Esophagus mucosa (tissue), 1 donor: ENCODE measurements at regions not wholly inside any gene's neighbourhood (a gene's known extent, or its start where the extent isn't known, plus 50 kb on each side); places are given as distances from the start of the nearest gene placed in this dataset.
"Not testable (repeated sequence)": the region's sequence is repeated elsewhere in the genome, so short reads cannot be mapped to it uniquely, and the experiment has no call there.

Experiments
- ATAC-seq: fragments of 200-7000 bp; cut with Tn5 transposase; one replicate; pipeline ENCODE4 v1.9.1; 2020
- donor health status: DM: yes; HTN: yes; CAD: no.

- no peak for ATAC-seq
These were observed 1010.8 kb upstream of the CELF4 start for GRCh38 chr18:38576349-38576748.

DNA sequence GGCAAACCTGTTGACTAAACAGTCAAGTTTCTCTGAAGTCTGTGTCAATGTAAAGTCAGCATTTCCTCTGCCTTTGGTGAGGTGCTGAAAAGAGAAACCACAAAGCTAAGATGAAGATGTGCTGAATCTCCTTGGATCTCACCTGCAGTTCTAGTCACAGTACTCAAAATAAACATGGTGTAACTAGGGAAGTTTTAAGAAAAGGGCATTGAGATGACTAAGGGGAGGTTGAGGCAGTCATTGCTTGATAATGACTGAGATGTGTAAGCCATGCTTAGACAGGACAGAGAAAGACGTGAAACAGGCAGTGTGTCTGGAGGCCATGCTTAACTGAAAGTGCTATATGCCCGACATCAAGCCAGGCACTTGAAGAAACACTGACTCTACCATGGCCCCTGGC lies 1010.0 kb upstream of the CELF4 start:
- ATAC-seq: no peak

DNA sequence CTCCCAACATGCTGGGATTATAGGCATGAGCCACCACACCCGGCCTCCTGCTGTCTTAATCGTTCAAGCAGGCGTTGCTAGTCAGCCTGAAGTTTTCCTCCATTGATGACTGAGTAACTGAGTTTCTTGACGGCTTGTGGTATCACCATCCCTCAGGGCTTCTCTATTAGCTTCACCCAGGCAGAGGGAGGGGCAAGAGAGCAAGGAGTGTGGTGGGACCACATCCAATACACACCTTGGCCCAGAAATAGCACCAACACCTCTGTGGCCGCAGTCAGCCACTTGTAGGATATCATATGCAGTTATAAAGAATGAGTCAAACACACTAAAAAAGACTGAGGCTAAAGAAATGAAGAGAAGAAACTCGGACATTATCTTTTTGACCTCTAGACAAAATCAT lies 1009.4 kb upstream of the CELF4 start:
- no peak for ATAC-seq

DNA sequence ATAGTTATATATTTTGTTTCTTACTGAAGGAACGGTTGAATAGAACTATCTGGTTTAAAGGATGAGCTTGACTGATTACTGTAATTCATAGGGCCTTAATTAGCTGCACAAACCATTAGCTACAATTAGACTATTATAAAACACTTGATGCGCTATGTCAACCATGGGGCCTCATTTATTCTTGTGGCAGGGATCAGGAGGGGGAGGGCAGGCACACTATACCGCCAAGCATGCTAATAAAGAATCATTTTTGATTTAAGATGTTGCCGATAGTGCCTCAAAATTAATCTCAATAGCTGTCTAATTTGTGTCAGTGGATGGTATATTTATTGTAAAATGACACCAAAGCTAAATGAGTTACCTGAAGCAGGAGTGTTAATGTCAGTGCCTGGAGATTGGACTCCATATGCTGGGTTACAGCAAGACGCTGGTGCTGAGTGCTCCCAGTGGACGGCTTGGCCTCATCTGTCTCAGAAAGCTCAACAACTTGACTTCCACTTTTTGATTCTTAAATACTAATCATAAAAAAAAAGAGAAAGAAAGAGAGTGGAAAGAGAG lies 1007.0 kb upstream of the CELF4 start:
- ATAC-seq: no peak

DNA sequence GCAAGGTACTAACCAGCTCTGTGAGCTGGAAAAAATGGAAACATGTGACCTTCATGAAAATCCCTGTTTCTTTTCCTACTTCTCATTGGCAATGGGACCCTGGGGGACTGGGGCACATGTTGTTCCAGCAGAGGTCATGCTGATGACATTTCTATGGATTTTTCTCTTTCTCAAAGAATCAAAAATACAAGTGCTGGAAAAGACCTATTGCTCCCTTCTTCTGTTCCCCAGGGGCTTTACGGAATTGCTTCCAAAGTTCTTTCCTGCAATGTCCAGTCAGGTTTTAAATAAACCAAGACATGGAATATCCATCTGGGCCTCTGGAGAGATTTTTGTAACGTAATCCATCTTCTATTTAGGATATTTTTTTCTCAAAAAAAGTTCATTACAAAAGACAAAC lies 1006.1 kb upstream of the CELF4 start:
- no peak for ATAC-seq

GRCh38 chr18:38565513-38565912 lies 999.9 kb upstream of the CELF4 start:
- ATAC-seq: no peak

DNA sequence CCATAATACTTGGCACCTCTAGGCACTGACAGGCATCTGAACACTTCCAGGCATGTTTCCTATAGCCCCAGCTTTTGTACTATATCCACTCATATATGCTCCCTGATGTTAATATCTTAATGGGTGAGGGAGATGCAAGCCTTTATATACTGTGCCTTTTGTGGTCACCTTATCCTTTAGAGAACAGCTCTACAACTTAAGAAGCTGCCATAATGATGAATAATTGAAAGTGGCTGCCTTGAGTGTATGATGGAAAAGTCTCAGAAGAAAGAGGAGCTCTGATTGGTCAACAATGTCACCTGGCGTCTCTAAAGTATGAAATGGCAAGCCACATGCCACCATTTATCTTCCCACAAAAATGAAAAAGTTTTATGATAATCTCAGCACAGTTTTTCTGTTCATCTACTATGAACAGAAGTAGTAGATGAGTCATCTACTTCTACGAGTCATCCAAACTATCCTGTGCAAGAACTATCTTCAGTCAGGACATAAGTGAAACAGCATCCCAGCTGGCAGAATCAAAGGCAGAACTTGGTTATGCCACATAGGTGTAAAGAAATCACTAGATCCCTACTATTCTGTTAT lies 997.9 kb upstream of the CELF4 start:
- ATAC-seq: peak; percentile 44

- no peak for ATAC-seq
These were observed 991.4 kb upstream of the CELF4 start for GRCh38 chr18:38557006-38557405.

GRCh38 chr18:38552732-38553321 lies 987.2 kb upstream of the CELF4 start:
- ATAC-seq: no peak

- peak; percentile 75 for ATAC-seq
These were observed 986.3 kb upstream of the CELF4 start for GRCh38 chr18:38551881-38552280.

- ATAC-seq: peak; percentile 72
These were observed 979.5 kb upstream of the CELF4 start for GRCh38 chr18:38545071-38545470.

GRCh38 chr18:38539856-38540255 lies 974.3 kb upstream of the CELF4 start:
- ATAC-seq: no peak

- ATAC-seq: no peak
These were observed 973.8 kb upstream of the CELF4 start for GRCh38 chr18:38539371-38539770.

DNA sequence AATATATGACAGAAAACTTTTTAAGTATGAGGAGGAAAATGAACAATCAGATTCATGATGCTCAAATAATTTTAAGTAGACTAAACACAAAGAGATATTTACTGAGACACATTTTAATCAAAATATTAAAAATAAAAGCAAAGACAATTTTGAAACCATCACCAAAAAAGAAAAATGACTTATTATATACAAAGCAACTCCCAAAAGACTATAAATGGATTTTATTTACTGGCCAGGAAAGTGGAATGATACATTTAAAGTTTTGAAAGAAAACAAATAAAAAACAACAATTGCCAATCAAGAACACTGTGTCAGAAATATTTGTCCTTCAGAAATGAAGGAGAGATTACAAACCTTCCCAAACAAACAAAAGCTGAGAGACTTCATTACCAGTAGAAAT lies 968.5 kb upstream of the CELF4 start:
- ATAC-seq: no peak

DNA sequence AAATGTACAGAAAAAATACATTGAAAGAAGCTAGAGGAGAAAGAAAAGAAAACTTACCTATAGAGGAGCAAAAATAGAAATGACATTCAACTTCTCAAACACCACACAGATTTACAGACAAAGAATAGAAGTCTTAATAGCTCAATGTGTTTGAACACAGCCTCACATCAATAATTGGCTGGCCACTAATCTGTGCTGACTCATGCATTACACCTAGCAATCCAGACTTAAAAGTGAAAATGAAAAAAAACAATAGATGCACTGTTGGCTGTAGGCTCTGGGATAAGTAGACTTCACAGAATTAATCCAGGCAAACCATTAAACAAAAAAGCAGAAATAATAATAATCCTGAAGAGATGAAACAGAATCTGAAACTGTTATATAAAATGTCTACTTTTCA lies 961.3 kb upstream of the CELF4 start:
- peak; percentile 89 for ATAC-seq

GRCh38 chr18:38525039-38525438 lies 959.4 kb upstream of the CELF4 start:
- no peak for ATAC-seq

DNA sequence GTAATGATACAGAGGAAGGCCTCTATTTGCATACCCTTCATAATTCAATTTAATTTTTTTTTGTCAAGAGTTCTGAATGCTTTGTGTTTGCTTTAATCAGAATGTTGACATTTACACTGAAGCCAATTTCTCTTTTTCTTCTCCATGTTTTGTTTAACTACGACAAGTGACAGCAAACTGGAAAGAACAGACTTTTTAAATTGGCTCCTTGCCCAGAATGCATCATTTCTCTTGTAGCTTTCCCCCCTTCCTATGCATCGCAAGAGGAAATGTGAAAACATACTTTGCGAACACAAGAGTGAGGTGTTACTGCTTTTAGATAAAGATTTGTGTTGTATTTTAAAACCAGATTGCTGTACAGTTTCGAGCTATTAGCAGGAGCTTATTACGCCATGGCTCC lies 955.2 kb upstream of the CELF4 start:
- ATAC-seq: no peak

- no peak for ATAC-seq
These were observed 936.9 kb upstream of the CELF4 start for GRCh38 chr18:38502539-38502938.

GRCh38 chr18:38497266-38497665 lies 931.7 kb upstream of the CELF4 start:
- ATAC-seq: no peak

DNA sequence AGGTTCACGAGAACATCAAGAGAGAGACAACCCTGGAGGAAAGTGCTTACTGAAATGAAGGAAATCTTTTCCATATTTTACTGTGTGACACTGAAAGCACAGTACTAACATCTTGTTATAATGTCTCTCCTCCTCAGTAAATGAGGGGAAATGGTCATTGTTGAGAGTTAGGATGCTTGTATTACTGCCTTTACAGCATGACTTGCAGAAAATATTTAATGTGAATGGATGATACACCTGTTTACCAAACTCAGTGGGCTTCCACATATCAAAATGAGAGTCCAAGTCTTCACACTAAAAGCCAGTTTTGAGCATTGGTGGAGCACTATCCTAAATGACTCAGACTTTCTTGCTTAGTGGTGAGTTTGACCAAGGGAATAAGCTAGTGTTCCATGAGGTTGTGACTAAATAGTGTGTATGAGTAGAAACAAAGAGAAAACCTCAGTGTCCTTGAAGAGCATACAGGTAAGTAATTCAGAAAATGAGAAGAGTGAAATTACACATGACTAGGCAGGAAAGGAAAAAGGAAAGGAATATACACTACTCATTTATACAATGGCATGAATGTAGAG lies 930.7 kb upstream of the CELF4 start:
- ATAC-seq: no peak

DNA sequence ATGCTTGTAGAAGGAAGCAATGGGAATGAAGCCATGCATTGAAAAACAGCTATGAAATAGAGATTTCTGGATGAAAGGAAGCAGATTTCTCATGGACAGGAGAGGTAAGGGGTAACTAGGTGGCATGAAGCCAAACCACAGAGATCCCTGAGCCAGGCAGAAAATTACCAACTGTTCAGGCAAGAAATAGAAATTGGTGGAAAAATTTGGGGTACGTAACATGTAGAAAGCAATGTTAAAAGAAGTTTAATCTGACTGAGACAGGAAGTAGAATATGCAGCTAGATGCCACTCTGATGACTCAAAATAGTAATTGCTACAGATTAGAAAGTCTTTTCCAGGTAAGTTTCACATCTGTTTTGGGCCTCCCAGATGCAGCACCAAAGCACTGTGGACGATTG lies 928.5 kb upstream of the CELF4 start:
- ATAC-seq: no peak

- ATAC-seq: no peak
These were observed 925.6 kb upstream of the CELF4 start for GRCh38 chr18:38491195-38491594.

DNA sequence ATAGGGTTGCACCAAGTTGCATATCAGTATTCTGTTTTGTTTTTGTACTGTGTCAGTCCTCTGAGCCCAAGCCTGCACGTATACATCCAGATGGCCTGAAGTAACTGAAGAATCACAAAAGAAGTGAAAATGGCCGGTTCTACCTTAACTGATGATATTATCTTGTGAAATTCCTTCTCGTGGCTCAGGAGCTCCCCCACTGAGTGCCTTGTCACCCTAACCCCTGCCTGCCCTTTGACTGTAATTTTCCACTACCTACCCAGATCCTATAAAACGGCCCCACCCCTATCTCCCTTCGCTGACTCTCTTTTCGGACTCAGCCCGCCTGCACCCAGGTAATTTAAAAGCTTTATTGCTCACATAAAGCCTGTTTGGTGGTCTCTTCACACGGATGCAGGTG lies 924.1 kb upstream of the CELF4 start:
- not testable (repeated sequence) for ATAC-seq

GRCh38 chr18:38487521-38487920 lies 921.9 kb upstream of the CELF4 start:
- no peak for ATAC-seq
